GM19463 (cell line): ENCODE measurements at regions not wholly inside any gene's neighbourhood (a gene's known extent, or its start where the extent isn't known, plus 50 kb on each side); places are given as distances from the start of the nearest gene placed in this dataset.
"Not testable (repeated sequence)": the region's sequence is repeated elsewhere in the genome, so short reads cannot be mapped to it uniquely, and the experiment has no call there.

ENCODE experiments used
- ATAC-seq: cut with Tn5 transposase; IDR thresholded peaks from one replicate; pipeline ENCODE4 v1.9.1; 2021; ENCODE audit warnings: mild to moderate bottlenecking, moderate library complexity; ENCODE audit not compliant: unreplicated experiment

DNA sequence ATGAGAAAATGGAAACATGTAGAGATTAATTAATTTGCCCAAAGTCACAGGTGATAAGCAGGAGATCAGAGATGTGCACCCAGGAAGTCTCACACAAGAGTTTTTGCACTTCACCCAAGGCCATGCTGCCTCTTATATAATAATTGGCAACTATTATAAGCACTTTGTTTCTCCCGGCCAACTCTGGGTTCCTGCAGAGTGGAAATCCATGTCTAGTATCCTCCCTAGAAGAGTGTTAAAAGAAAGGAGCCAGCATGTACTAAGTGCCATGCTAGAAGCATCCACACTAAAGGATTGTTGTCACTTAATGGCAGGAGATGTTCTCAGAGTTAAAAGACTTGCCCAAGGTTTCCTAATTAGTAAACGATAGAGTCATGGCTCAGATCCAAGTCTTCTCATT, 470.3 kb downstream of the OMA1 start:
- no peak for ATAC-seq

DNA sequence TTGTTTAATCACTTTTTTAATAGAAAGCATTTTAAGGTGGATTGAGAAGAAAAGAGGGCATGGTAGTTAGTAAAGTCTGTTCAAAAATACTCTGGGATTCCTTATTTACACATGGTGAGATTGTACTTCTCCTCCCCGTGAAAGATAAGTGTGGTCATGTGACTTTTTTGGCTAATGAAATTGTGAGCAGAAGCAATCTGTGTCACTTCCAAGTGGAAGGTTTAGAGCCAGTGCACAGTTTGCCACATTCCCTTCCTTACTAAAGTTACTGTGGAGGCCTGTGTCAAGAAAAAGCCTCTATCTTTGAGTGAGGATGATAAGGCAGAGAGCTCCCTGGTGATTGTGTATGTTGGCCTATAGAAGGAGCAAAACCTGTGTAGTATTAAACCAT, 471.3 kb downstream of the OMA1 start:
- ATAC-seq, result no peak

DNA sequence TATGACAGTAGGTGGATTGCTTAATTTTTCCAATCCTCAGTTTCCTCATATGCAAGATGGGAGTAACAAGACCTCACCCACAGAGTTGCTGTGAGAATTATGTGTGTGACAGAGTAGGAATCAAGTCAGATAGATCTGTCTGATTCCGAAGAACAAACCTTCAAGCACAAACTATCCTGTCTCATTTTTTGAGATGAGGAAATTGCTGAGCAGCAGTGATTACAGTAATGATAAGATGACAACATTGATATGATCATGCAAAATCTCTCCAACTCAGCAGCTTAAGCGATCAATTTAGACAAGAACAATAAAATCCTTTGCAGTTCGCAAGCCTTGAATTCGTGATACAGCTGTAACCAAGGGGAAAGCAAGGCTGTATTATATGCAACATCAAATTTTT, 474.1 kb downstream of the OMA1 start:
- ATAC-seq, result no peak

- ATAC-seq, result no peak
Observed at GRCh38 chr1:58067082-58067481, 479.4 kb downstream of the OMA1 start.

- no peak for ATAC-seq
Observed at GRCh38 chr1:58065520-58065919, 481.0 kb downstream of the OMA1 start.

- ATAC-seq, result no peak
Observed at GRCh38 chr1:58064166-58064565, 482.4 kb downstream of the OMA1 start.

DNA sequence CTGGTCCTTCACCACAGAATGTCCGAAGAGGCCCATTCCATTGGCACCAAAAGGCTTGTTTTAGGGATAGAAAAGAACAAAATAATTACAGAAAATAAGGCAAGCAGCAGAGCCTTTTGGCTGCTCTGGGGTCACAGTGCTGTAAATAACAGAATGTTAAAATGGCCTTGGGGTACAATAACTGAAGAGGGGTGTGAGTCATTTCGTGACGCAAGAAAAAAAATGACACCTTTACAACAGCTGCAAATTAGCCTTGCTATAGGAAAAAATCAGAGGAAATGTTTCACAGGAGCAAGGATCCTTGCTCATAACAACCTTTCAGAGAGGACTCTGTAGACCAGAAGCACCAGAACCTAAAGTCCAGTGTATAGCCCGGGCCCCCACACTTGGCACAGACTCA, 483.4 kb downstream of the OMA1 start:
- no peak for ATAC-seq

GRCh38 chr1:58062635-58063034, 483.9 kb downstream of the OMA1 start:
- no peak for ATAC-seq

- no peak for ATAC-seq
Observed at GRCh38 chr1:58060559-58061170, 485.9 kb downstream of the OMA1 start.

GRCh38 chr1:58059789-58060188, 486.7 kb downstream of the OMA1 start:
- ATAC-seq, result no peak

DNA sequence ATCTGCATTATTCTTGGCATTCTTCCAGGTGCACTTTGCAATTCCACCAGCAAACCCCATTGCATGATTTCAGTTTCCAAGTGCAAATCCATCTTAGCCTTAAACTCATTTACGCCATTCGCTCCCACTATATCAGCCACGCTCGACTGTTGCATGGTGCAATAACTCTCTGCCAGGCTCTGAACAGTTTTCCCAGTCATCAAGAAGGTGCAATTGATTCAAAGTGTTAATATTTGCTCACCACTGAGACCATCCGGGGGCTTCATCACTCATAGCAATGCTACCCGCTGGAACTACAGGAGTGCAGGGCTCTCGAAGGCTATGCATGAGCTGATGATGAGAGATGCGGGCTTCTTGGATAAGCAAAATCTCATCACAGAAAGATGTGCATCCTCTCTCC, 488.2 kb downstream of the OMA1 start:
- ATAC-seq, result no peak

DNA sequence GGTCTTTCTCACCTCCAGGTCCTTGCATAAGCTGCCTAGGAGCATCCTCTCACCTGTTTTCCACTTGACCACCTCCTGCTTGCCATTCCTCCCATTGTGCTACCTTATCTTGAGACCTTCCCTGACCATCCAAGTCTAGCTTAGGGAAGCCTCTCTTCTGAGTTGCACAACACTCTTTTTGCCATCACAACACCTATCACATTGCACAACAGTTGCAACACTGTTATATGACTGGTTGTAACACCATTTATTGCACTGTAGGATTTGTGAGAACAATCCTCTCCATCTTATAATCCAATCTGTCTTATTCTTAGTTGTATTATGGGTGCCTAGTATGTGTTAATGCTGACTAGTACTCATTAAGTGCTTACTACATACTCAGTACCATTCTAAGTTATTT, 488.7 kb downstream of the OMA1 start:
- no peak for ATAC-seq

- ATAC-seq, result not testable (repeated sequence)
Observed at GRCh38 chr1:58051187-58051586, 495.3 kb downstream of the OMA1 start.

- ATAC-seq, result no peak
Observed at GRCh38 chr1:58047265-58047858, 499.2 kb downstream of the OMA1 start.

GRCh38 chr1:58045094-58045705, 501.3 kb downstream of the OMA1 start:
- no peak for ATAC-seq

DNA sequence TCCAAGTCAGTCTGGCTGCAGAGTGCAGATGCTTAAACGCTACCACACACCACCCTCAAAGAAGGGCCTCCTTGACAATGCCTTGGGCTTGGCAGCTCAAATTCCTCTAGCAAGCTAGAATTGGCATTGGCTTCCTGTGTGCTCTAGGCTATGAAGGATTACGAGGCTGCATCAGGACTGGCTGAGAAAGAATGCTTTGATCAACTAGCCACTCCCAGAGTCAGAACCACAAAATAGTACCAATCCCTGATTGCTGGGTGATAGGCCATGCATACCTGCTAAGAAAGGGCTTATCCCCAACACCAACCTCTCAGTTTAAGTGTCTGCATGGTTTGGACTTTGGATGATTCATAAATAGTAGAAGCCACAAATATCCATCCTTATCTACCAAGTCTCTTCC, 504.9 kb downstream of the OMA1 start:
- no peak for ATAC-seq

GRCh38 chr1:58038574-58038973, 508.0 kb downstream of the OMA1 start:
- ATAC-seq, result no peak

DNA sequence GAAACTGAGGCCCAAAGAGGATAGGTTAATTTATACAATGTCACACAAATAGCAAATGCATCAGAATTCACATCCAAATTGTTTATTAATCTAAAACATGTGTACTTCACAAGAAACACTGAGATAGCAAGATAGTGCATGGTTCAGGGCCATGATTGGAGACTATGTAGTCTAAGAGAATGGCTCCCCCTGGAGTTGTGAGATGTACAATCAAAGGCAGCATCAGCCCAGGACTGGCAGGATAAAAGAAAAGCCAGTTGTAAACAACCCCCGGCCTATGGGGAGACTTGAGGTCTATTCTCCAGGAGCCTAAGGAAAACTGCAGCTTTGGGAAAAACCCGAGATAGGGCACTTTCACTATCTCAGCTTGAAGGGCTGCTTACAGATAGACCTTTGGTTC, 511.0 kb downstream of the OMA1 start:
- ATAC-seq, result no peak

DNA sequence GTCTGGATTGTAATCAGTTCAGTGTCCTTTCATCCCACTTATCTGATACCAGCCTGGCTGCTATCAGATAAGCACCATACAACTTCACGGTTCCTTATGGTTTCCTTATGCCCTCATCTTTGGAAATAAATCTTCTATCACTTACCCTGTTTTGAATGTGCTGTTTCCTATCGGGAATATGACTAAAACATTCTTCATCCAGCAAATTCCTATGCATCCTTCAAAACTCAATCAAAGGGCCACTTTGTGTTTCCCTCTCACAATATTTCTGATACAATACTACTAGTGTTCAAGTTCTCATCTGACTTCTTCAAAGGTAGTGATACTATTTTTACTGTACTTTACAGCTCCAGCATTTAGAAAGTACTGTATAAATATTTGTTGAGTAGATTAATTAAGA, 513.2 kb downstream of the OMA1 start:
- no peak for ATAC-seq

- ATAC-seq, result no peak
Observed at GRCh38 chr1:58032611-58033073, 513.9 kb downstream of the OMA1 start.

DNA sequence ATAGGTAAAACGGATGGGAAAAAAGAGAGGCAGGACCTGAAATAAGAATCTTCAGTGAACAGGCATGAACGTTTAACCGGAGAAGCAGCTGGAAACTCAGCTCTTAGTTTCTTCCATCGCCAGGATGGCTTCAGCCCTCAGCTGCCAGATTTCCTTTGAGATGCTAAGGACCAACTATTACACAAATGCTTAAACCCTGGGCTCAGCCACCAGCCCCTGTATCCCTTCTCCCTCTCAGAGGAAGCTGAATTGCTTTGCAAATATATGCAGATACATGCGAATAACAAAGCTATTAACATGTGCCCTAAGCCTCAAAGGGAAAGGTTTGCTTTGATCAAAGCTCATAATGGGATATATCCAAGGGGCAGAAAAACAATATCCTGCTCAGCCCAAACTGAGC, 515.1 kb downstream of the OMA1 start:
- ATAC-seq, result no peak

- ATAC-seq, result no peak
Observed at GRCh38 chr1:58030456-58030855, 516.1 kb downstream of the OMA1 start.

- ATAC-seq, result no peak
Observed at GRCh38 chr1:58017641-58018040, 528.9 kb downstream of the OMA1 start.
